ENCODE measurements at regions not wholly inside any gene's neighbourhood (a gene's known extent, or its start where the extent isn't known, plus 50 kb on each side); places are given as distances from the start of the nearest gene placed in this dataset.

DNA sequence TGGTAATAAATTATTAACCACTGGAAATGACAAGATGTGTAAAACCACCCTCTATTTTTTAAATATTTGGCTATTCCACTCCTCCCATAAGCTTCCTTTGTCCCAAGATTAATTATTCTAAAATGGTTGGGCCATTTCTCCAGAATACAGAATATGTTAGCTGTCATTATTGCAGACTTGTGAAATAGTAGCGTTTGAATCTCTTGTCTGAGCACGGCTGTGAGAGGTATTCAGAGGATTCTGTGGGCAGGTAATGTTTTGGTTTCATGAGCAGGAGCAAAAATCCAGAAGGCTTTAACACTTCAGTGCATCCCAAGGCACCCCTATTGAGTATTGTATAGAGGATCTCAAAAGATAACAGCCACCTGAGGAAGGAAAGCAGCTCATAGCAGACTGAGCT lies 256.0 kb downstream of the UQCRFS1 start:
- TF ChIP-seq, protein P1, sequence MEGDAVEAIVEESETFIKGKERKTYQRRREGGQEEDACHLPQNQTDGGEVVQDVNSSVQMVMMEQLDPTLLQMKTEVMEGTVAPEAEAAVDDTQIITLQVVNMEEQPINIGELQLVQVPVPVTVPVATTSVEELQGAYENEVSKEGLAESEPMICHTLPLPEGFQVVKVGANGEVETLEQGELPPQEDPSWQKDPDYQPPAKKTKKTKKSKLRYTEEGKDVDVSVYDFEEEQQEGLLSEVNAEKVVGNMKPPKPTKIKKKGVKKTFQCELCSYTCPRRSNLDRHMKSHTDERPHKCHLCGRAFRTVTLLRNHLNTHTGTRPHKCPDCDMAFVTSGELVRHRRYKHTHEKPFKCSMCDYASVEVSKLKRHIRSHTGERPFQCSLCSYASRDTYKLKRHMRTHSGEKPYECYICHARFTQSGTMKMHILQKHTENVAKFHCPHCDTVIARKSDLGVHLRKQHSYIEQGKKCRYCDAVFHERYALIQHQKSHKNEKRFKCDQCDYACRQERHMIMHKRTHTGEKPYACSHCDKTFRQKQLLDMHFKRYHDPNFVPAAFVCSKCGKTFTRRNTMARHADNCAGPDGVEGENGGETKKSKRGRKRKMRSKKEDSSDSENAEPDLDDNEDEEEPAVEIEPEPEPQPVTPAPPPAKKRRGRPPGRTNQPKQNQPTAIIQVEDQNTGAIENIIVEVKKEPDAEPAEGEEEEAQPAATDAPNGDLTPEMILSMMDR (IDR thresholded peaks at IDR 0.05), result no peak
- TF ChIP-seq SOX15 (CRISPR knock-in tag; IDR thresholded peaks at IDR 0.05) (no peak), ZNF416 (CRISPR knock-in tag; IDR thresholded peaks at IDR 0.05) (no peak), ZNF263 (CRISPR knock-in tag; IDR thresholded peaks at IDR 0.05; ENCODE audit: low read depth) (no peak)
- TF ChIP-seq, protein P2, sequence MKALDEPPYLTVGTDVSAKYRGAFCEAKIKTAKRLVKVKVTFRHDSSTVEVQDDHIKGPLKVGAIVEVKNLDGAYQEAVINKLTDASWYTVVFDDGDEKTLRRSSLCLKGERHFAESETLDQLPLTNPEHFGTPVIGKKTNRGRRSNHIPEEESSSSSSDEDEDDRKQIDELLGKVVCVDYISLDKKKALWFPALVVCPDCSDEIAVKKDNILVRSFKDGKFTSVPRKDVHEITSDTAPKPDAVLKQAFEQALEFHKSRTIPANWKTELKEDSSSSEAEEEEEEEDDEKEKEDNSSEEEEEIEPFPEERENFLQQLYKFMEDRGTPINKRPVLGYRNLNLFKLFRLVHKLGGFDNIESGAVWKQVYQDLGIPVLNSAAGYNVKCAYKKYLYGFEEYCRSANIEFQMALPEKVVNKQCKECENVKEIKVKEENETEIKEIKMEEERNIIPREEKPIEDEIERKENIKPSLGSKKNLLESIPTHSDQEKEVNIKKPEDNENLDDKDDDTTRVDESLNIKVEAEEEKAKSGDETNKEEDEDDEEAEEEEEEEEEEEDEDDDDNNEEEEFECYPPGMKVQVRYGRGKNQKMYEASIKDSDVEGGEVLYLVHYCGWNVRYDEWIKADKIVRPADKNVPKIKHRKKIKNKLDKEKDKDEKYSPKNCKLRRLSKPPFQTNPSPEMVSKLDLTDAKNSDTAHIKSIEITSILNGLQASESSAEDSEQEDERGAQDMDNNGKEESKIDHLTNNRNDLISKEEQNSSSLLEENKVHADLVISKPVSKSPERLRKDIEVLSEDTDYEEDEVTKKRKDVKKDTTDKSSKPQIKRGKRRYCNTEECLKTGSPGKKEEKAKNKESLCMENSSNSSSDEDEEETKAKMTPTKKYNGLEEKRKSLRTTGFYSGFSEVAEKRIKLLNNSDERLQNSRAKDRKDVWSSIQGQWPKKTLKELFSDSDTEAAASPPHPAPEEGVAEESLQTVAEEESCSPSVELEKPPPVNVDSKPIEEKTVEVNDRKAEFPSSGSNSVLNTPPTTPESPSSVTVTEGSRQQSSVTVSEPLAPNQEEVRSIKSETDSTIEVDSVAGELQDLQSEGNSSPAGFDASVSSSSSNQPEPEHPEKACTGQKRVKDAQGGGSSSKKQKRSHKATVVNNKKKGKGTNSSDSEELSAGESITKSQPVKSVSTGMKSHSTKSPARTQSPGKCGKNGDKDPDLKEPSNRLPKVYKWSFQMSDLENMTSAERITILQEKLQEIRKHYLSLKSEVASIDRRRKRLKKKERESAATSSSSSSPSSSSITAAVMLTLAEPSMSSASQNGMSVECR (CRISPR knock-in tag; IDR thresholded peaks at IDR 0.05; ENCODE audit: borderline replicate concordance), result no peak
- TF ChIP-seq, protein P3, sequence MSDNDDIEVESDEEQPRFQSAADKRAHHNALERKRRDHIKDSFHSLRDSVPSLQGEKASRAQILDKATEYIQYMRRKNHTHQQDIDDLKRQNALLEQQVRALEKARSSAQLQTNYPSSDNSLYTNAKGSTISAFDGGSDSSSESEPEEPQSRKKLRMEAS (CRISPR knock-in tag; IDR thresholded peaks at IDR 0.05), result no peak

Data from WTC11 (cell line).